Myocyte (in vitro differentiated cells): ENCODE measurements at regions not wholly inside any gene's neighbourhood (a gene's known extent, or its start where the extent isn't known, plus 50 kb on each side); places are given as distances from the start of the nearest gene placed in this dataset.

Experiments
- DNase-seq: peaks from one replicate; pipeline ENCODE4 v3.0.0-alpha.2; 2012; ENCODE audit warnings: low read depth

DNA sequence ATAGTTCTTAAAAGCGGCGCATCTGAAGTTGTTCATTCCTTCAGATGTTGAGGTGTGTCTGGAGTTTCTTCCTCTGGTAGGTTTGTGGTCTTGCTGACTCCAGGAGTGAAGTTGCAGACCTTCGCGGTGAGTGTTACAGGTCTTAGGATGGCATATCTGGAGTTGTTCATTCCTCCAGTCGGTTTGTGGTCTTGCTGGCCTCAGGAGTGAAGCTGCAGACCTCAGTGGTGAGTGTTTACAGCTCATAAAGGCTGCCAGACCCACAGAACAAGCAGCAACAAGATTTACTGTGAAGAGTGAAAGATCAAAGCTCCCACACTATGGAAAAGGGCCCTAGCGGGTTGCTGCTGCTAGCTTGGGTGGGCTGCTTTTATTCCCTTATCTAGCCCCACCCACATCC is 201.7 kb upstream of the PDGFD start:
- peak; percentile 46 for DNase-seq

DNA sequence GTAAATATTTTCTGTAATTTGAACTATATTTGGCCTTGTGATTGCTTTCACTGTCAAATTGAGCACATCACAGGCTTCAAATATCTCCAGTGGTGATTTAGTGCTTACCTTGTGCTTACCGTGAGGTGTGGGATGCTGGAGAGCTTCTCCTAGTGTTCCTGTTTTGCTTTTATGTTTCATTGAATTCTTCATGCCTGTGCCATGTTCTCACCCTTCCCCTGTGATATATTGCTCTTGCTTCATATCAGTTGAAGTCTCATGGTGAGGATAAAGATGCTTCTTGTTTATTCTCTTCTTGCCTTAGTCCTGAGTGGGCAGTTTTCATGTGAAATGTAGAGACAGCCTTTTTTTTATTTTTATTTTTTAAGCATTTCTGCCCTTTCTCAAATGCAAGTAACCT is 198.0 kb upstream of the PDGFD start:
- no peak for DNase-seq

DNA sequence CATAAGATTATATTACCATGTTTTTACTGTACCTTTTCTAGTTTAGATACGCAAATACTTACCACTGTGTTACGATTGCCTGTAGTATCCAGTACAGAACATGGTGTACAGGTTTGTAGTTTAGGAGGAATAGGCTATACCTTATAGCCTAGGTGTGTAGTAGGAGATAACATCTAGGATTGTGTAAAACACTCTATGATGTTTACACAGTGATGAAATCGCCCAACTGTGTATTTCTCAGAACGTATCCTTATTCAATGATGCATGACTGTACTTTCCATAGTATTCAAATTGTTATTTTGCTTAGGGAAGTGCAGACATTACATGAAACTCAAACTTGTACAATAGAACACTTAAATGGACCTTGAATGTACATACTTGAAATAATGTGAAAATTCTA is 188.1 kb upstream of the PDGFD start:
- no peak for DNase-seq

DNA sequence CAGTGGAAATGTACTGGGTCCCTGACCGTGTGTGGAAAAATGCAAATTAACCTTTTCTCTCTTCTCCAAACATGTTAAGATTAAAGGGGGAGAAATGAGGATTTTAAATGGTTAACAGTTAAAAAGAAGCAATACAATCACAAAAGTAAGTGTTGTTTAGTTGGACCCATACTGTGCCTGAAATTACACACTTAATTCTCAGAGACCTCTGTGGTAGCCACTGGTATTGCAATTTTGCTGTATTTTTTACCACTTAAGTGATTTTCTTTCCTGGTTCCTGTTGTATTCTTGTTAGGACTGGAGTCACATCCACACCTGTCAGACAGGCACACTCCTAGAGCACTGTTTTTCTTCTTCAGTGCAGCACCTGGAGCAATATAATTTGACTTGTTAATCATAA is 179.6 kb upstream of the PDGFD start:
- no peak for DNase-seq

DNA sequence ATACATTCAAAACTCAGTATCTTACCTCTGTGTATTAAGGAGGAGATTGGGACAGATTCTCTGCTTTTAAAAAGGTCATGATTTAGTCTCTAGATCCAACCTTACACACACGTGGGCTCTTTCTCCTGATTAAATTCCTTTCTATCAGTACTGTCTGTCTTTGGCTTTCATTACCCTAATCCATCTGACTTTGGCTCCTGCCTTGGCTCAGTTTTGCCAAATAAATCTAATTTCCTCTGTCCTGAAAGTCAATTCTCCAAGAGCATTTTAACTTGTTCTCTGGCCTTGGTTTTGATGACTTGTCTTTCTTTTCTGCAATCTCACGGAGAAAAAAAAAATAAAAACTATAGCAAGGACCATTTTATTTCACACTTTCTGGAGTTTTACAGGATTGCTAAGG is 176.6 kb upstream of the PDGFD start:
- DNase-seq, result no peak

DNA sequence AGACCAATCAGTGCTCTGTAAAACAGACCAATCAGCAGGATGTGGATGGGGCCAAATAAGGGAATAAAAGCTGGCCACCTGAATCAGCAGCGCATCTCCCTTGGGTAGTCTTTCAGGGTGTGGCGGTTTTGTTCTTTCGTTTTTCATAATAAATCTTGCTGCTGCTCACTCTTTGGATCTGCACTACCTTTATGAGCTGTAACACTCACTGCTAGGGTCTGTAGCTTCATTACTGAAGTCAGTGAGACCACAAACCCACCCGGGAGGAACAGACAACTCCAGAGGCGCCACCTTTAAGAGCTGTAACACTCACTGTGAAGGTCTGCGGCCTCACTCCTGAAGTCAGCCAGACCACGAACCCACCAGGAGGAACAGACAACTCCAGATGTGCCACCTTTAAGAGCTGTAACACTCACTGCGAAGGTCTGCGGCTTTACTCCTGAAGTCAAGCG is 175.5 kb upstream of the PDGFD start:
- no peak for DNase-seq

DNA sequence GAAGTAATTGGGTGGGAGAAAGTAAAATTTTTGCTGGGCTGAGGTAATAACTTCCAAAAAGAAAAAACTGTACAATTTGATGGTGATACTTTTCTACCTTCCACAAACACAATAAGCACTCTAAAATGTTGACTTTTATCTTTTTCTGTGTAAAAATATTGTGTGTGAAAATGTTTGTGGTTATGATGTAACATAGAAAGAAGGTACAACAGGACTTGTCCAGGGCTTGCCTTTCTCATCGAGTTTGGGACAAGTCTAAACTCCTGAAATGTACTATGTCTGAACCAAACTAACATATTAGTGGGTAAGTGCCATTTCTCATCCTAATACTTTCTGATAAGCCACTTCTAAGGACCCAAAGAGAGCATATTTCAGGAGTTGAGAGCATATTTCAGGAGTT is 174.2 kb upstream of the PDGFD start:
- DNase-seq, result no peak

DNA sequence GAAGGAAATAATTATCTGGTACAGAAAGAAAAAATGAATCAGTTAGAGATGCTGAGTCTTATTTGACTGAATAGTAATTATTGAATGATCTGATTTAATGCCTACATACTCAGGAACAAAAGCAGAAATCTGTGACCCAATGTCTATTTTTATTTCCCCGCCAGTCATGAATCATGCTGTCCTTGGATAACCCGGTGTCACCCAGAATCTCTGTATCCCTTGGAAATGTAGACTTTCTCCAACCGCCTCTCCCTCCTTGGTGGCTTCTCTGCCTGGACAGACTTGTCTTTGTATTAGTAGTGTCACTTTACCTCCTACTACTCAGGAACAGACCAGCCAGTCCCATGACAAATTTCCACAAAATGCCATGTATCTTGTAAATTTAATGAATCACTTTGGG is 173.3 kb upstream of the PDGFD start:
- DNase-seq, result peak; percentile 71

DNA sequence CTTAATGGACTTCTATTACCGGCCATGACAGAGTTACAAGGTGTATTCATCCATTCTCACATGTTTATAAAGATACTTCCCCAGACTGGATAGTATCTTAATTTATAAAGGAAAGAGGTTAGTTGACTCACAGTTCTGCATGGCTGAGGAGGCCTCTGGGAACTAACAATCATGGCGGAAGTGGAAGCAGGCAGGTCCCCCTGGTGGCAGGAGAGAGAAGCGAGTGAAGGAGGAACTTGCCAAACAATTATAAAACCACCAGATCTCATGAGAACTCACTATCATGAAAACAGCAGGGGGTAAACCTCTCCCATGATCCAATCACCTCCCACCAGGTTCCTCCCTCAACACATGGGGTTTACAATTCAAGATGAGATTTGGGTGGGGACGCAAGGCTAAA is 170.0 kb upstream of the PDGFD start:
- no peak for DNase-seq

DNA sequence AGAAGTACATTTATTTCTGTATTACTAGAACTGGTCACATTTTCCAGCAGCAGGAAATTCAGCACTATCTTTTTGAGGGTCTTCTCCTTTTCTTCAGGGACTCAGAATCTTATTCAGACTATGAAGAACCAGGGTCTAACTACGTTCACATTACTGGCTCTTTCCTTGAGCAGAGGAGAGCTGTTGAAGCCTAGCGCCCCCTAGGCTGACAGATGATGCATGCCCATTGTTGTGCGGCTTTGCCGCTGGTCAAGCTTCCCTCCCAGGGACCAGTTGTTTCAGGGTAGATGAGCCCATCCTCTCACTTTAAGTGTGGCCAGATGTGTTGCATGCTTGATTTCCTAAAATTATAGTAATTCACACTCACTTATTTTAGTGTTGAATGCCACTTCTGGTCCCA is 168.2 kb upstream of the PDGFD start:
- no peak for DNase-seq

DNA sequence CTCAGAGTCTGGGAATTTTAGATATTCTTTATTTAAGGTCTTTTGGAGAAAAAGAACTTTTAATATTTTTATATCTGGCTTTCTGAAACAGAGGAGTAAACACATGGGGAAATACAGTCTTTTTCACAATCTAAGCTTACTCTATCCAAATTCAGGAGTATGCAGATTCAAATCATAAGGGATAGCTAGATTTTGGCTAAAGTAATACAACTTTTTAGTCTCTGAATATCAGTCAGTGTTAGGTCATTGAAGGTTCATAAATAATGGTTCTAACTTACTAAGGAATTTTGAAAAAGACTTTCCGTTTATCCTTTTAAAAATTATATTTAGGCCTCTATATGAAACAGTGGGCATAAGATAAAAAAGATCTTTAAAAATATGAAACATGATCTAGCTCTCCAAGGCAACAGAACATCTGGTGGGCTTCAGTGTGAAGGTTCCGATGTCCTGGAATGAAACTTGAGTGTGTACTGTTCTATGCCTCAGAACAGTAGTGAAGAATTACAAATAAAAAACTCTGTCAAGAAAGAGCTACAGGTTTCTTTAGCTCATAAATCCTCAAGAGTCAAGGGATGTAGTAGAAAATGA is 165.2 kb upstream of the PDGFD start:
- no peak for DNase-seq

DNA sequence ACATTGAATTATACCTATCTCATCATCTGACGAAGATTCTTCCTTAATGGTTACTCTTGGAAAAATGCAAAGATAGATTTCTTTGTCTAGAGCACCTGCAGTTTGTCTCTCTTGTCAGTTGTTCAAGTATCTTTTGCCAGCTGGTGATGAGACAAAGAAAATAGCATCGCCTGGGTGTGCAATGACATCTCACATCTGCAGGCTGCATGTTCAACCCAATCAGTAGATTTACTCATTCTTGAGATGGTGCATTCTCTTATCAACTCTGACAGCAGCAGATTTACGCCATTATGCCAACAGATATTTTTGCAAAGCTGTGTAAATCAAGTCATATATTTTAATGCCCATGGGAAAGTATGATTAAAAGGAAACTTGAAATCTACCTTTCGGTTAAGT is 164.6 kb upstream of the PDGFD start:
- DNase-seq, result no peak

DNA sequence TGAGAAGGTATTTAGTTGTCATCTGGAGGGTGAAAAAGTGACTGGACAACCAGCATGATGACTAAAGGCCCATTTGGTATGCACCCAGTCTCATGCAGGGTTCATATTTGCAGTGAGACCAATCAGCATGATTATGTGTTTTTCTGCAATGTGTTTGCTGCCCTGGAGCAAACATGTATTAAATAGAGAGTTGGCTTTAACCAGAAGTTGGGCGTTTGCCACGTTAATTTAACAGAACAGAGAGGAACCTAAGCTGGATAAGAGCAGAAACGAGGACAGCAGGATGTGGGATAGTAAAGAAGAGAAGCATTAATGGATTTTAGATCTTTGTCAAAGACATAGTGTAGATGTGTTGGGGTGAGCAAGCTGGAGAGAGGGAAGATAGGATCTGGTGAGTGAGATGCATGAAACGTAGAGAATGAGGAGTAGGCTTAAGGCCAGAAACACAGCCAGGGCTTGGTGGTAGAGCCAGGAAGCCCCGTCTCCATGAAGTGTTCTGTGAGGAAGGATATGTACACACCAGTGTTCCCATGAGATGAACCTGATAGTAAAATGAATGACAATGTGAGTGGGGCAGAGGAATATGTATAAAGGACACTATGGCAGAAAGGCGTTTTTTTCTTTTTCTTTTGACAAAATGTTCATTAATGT is 164.0 kb upstream of the PDGFD start:
- no peak for DNase-seq

DNA sequence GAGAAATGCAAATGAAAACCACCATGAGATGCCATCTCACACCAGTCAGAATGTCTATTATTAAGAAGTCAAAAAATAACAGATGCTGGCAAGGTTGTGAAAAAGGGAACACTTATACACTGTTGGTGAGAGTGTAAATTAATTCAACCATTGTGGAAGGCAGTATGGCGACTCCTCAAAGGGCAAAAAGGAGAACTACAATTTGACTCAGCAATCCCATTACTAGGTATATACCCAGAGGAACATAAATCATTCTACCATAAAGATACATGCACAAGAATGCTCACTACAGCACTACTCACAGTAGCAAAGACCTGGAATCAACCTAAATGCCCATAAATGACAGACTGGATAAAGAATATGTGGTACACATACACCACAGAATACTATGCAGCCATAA is 161.1 kb upstream of the PDGFD start:
- DNase-seq, result no peak

DNA sequence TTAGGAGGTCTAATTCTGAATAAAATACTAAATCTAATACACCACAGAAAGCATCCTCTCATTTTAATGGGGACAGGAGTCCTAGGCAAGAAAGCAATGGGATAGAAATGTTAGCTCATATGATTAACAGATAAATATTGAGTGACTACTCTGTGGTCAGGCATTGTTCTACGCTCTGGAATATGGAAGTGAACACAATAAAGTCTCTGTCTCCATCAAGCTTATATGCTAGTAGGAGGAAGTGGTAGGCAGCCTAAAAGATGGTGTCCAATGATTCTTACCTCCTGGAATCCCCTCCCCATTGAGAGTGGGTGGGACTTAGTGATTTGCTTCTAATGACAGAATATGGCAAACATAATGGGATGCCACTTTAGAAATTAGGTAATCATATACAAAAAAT is 160.3 kb upstream of the PDGFD start:
- no peak for DNase-seq

DNA sequence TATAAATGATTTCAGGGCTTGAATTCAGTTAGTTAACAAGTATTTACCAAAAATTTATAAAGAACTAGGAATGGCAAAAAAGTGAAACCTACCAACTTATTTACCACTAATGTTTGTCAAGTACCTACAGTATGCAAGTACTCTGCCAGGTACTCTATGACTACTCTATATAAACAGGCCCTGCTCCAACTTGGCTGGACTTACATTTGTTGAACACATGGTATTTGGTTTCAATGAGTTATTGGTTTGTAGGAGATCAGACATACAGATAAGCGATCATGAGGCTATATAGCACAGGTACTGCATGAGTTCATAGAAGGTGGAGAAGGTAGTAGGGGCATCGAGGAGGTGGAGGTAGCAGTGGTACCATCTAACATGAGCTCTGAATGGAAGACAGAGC is 159.9 kb upstream of the PDGFD start:
- DNase-seq, result no peak

DNA sequence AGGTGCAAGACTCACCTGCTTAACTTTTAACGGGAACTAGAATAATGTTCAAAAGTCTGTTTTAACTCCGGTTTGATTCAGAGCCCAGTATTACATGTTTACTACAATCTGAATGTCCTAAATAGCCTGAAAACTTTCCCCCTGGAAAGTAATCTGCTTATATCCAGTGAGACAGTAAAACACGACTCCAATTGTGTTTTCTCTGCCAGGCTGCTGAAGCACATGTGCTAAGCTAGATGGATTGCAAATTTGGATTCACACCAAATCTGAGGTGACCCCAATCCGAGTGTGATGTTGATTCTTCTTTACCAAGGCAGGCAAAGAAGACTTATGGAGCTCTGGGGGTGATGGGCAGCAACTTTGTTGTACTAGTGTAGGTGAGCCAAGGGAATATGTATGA is 158.7 kb upstream of the PDGFD start:
- DNase-seq, result no peak

DNA sequence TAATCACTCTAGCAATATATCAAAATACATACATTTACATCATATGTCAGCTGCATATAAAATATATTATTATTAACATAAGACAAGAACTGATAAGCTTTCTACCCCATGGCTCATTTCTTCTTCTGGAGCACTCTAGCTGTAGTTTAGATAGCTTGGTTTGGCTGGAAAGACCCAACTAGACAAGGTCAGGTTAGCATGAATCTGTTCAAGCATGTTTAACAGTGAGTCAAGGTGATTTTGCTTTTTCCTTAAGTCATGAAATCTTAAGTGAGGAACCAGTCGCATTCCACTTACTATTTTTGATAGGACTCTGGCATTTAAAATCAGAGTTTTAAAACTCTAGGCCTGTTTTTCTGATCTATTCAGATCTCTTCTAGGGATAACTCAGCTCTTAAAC is 157.0 kb upstream of the PDGFD start:
- no peak for DNase-seq

DNA sequence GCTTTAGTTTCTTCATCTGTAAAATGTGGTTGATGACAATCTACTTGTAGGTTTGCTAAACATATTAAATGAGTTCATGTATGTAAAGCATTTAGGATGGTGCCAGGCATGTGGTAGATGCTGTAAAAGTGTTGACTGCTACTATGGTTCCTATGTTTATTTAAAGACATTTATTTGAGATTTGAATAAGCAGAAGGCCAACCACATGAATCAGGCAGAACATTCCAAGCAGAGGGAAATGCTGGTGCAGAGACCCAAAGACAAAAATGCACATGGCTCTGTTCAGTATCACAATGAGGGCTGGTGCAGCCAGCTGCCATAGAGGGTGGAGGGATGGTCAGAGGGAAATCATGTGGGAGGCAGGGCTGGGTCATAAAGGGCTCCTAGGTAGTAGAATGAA is 156.2 kb upstream of the PDGFD start:
- peak; percentile 73 for DNase-seq

DNA sequence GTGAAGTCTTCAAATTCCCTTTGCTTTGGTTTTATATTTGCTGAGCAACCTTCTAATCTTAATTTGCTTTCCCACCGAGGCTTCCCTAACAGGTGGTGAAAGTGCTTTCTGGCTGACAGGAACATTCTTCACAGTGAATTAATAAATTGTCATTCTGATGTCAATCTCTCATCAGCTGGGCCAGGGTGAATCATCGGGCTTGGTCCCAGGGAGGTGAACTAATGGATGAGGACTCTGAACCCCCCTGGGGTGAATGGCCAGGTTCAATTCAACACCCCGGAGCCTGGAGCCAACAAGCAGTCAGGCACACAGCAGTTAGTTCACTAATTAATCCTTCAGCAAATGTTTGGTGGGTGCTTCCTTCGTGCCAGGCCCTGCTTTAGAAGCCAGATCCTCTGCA is 155.4 kb upstream of the PDGFD start:
- peak; percentile 67 for DNase-seq

DNA sequence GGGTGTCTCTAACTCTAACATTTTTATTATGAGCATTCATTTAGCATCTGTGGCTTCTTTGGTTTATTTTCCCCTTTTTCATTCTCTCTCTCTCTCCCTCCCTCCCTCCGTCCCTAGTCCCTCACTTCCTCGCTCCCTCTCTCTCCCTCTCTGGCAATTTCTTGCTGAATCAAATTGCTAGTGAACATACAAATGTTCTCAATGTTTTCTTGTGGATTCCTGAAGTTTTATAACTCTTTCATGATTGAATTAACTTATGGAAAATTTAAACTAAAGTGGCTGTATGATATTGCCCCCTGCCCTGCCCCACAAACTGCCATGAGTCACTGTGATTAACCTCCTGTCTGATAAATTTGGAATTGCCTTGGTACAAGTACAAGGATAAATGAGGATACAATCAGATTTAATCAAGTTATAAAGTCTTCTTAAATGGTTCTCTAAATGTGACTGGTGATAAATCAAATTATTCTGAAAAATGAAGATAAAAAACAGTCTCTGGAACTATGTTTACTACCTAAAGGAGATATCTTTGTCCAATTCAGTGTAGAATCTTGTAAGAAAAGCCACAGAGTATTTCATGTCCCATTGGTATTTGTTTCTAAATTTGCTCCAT is 143.0 kb upstream of the PDGFD start:
- no peak for DNase-seq

DNA sequence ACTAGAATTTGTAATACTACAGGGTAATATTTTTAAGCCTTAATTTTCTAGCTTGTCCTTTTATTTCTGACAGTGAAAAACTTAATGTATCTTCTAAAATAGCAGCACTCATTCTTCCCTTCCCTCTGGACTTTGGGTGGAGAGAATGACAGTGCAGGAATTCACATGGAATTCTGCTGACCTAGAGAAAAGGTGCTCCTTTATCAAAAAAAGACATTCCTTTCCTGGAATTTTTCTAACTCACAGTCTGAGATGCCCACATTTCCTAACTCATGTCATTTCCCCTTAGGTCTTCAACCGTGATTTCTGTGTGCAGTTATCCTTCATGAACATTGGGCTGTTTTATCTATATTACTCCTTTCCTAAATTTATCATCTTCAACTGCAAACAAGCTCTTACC is 137.8 kb upstream of the PDGFD start:
- no peak for DNase-seq

DNA sequence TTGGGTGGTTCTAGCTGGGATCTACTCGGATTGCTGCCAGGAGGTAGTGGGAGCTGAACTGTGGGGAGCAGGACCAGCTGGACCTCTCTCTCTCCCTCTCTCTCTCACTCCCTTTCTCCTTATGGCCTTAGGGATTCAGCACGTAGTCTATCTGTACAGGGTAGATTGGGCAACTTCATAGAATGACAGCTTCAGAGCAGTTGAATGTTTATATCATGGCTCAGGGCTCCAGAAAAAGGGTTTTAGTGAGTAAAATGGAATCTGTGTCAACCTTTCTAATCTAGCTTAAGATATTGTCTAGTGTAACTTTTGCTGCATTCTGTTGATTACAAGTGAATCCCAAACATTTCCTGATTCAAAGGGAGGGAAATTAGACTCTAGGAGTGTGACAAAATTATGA is 127.7 kb upstream of the PDGFD start:
- no peak for DNase-seq
